ENCODE measurements at regions not wholly inside any gene's neighbourhood (a gene's known extent, or its start where the extent isn't known, plus 50 kb on each side); places are given as distances from the start of the nearest gene placed in this dataset.

DNA sequence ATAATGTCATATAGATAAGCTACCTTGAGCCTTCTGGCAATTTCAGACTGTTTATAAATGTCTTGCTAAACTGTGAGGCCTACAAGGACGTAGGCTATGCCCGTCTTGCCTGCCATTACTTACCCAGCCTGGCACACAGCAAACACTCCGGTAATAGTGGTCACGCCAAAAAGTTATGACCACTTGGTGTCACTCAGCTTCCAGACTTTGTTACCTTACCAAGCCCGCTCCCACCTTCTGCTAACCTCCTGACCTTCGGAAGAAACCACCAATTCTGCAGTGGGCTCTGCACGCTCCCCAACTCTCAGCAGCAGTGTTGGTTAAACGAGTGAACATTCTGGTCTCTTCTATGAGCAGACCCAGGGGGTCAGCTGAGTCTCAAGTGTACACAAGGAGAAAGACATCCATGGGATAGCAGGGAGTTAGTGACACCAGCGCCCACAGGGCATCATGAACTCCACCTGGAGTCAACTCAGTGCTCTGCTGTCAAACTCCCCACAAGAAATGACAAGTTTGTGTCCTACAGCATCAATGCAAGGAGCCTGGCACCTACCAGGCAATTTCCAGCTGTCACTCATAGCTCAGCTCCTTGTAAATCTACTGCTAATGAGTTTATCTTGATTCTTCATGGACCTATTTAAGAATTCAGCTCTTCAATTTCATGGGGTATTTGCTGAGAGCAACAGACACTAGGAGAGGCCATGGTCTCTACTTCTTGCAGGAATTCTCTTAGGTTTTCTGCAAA lies 119.9 kb downstream of the TTLL2 start:
- DNase-seq, result no peak

DNA sequence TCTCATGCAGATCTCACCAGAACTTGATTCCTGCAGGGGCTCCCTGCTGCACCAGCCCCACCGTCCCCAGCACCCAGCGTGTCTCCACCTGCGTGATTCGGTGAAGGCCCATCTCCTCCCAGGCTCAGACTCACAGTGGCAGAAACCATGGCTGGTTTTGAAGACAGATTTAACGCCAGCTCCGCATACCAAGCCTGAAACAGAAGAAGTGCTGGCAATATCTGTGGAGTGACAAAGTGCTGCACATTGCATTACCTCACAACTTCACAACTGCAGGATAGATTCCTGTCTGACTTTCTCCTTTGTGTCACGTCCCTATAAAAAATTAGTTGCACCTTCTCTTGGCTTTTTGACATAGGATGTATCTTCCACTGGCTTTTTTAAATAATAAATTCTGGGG lies 120.7 kb downstream of the TTLL2 start:
- DNase-seq, result no peak

DNA sequence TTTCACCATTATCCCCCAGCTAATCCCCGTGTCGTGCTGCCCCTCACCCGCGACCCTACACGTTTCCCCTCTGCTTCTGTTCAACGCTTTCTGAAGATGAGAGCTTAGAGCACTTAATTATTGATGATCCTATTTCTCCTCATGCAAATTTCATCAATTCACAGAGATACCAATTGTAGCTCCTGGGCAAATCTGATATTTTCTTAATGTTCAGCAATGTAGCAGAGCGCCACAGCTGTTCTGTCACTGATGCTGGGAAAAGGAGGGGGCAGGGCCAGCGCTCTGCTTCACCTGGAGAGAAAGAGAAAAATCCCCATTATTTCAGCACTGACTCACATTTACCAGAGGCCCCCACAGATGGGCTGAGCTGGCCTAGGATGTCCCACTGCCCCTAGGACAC lies 121.2 kb downstream of the TTLL2 start:
- no peak for DNase-seq

DNA sequence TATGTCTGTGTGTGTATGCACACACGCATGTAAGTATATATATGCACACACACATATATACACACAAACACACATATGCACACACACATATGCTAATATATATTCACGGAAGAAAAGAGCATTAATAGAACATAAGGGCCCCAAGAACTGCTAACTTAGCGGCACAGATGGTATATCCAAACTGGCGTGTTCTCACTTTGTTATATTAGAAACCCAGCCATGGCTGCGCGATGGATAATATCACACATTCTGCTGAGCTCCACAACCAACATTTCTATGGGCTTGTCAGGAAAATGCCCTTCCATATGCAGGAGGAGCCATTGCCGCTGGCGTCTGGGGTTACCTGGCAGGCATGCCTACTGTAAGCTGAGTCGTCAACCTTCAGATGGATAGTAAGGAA lies 122.1 kb downstream of the TTLL2 start:
- DNase-seq, result no peak

DNA sequence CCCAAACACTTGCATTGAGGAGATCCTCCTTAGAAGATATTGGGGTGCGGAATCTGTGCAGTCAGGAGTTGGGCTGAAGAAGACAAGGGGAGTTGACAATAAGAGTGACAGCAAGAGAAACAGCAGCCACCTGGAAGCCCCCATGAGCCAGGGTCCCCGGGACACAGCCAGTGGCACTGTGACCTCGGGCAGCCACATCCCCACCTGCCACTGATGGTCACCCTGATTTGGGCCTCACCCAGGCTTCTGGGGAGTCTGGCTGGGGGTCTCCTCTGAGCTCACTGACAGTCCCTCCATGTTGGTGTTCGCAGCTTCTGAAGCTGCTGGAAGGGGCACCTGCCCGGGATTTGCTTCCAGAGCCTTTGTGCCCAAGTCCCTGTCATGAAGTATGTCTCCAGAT lies 123.5 kb downstream of the TTLL2 start:
- no peak for DNase-seq

DNA sequence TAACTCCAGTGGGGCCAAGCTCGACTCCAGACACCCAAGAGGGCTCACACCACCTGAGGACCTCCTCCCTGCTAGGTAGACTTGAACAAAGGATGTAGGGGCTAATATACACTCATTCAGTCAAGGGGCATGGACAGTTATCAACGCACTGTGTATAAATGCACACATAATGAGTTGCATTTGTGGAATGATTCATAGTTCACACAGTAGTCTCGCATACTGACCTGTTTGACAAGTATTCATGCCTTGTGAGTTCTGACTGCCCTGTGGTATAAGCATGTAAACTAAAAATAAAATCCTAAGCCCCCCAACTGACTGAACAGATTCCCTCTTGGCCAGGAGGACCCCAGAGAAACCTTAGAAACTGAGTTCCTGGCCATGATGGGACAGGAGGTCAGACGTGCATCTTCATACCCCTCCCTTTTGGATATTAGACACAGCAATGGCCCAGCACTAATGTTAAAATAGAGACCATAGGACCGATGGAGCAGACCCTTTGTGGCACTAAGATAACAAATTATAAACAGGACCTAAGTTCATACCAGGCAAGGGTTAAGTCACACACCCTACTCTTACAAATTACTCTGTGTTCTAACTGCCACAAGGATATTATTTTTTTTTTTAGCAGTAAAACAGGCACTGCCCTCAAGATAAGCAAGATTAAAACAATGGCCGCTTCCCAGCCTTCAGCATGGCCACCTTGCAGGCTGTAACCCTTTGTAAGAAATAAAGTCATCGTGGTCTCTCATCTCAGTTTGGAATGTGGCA lies 124.4 kb downstream of the TTLL2 start:
- no peak for DNase-seq

DNA sequence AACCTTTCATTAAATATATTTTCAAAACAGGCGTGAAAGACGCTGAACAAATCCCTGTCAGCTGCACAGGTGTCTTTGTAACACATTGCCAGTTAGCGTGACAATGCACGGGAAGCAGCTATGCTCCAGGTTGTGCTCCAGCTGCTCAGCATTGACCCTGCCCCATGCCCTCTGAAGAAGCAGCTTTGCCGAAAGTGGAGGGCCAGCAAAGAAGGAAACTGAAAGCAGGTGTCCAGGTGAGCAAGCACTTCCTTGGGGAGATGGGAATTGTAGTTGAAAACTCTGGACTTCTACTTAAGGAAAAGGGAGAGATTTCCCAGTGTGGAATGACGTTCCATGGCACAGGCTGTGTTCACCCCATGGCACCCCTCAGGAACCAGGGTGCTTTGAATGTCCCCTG lies 125.7 kb downstream of the TTLL2 start:
- no peak for DNase-seq

DNA sequence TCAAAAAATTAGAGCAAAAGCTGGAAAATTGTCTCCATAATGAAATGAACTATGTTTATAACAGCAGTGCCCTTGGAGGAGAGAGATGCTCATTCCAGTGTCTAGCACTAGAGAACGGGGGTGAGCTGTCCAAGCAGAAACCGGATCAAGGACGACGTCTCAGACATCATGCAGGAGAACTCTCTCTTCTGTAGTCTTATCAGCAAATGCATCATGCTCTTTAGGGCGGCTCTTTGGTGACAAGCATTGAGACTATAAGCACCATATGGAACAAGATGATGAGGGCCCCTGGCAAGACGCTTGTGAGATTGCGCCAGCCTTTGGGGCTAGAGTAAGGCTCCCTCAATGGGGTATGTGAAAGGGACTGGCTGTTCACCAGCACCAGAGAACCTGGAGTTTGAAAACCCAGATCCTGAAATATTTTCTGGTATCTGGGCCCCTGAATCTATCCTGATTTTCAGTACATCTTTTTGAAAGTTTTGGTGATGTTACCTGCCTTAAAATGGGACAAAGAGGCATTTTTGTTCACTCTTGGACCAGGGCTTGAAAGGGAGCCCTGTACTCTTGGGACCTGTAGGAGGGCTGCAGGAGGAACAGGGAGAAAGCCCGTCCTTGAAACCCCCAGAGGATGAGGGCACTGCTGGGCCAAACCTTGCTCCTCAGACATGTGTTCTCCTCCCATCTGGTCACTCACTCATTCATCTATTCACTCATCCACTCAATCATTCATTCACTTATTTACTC lies 127.6 kb downstream of the TTLL2 start:
- DNase-seq, result no peak

DNA sequence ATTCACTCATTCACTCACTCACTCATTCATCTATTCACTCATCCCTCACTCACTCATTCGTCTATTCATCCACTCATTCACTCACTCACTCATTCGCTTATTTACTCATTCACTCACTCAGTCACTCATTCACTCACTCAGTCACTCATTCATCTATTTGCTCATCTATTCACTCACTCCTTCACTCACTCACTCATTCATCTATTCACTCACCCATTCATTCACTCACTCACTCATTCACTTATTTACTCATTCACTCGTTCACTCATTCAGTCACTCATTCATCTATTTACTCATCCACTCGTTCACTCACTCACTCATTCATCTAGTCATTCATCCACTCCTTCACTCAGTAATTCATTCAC lies 128.2 kb downstream of the TTLL2 start:
- no peak for DNase-seq

DNA sequence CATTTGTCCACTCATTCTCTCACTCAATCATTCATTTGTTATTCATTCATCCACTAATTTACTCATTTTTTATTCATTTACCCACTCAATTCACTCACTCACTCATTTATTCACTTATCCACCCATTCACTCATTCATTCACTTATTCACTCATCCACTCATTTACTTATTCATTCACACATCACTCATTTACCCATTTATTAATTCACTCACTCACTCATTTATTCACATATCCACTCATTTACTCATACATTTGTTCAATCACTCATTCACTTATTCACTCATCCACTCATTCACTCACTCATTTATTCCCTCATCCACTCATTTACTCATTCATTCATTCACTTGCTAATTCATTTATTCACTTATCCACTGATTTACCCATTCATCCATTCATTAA lies 129.1 kb downstream of the TTLL2 start:
- no peak for DNase-seq

DNA sequence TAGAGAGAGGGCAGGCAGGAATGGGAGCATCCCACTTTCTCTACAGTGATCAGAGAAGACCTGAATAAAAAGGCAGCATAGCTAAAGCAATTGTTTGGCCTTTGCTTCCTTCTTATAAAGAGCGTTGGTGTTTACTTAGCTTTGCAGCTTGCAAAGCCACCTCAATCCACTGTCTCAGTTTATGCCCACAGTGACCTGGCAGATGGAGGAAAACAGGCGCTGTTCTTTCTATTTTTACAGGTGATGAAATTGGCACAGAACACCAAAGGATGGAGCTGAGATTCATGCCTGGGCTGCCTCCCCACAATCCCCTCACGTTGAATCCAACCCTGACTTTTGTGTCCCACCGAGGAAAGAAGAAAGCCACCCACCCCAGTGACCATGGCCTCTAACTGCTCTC lies 130.5 kb downstream of the TTLL2 start:
- DNase-seq, result no peak

DNA sequence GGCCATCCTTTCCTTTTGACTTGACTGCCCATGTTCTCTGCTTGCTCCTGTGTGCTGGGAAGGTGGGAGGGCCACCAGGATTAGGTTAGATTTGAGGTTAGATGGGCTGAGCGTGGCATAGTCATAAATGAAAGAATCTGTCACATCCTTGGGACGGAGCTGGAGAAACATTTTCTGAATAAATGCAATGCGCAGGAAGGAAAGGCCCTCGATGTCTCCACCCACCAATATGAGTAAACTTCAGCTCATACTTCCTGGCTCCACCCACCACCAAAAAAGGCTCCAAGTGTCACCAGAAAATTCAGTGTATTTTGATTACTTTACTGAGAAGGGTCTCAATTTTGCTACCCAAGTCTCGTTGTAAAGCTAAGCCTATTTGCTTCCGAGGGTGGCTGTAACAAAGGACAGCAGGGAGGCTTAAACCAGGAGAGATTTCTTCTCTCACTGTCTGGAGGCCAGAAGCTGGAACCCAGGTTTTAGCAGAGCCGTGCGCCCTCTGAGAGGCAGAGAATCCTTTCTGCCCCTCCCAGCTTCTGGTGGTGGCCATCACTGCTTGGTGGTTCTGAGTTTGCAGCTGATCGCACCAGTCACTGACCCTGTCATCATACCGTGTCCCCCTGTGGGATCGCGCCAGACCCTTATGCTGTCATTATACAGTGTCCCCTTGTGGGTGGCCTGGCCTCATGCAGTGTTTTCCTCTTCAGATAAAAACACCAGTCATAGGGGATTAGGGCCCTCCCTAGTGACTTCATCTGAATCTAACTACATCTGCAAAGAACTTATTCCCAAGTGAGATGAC lies 137.8 kb downstream of the TTLL2 start:
- DNase-seq, result no peak

DNA sequence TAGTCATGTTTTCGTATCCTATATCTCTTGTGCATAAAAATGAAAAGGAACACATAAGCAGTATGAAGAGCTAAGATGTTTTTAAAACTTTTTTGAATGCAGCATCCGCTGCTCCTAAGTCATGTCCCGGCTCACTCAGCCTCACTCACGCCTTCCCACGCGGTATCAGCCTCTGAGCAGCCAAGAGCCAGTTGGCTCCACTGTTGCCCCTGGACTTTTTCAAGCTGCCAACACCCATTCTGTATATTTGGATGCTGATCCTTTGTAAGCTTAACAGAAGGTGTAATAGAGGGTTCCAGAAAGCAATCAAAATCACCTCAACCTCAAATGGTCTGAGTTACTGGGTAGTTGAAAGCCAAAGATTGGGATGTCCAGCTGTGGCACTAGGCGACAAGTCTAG lies 139.3 kb downstream of the TTLL2 start:
- DNase-seq, result no peak

DNA sequence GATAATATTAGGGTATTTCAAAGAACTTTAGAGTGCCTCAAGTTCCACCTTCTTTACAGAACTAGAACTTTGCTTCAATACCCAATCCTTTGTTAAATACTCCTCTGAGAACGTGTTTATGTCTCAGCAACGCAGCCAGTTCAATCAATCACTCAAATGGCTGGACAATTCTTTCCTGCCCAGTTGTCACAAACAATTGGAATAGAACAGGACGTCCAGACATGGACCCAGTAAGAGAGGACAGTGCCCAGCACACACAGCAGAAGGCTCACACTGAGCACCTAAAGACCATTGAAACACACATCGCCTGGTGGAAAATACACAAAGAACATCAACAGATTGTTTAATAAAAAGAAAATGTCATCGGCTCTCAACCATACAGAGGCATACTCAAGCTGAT lies 140.6 kb downstream of the TTLL2 start:
- DNase-seq, result no peak

DNA sequence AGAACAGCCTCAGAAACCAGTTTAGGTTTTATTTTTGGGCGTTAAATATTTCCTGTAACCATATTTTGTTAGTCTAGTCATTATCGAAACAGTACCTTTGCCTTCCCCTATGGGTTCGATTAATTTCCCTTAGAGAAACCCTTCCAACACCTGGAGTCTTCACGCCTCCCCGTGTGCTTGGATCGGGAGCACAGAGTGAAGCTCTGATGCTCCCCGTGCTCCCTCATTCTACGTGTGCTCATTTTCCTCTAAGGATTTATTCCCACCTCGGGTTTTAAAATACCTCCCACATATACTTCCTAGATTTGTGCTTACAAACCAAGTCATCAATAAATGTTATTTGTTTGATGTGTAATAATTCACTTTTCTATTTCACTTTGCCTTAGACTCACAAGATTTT lies 142.4 kb downstream of the TTLL2 start:
- DNase-seq, result no peak

DNA sequence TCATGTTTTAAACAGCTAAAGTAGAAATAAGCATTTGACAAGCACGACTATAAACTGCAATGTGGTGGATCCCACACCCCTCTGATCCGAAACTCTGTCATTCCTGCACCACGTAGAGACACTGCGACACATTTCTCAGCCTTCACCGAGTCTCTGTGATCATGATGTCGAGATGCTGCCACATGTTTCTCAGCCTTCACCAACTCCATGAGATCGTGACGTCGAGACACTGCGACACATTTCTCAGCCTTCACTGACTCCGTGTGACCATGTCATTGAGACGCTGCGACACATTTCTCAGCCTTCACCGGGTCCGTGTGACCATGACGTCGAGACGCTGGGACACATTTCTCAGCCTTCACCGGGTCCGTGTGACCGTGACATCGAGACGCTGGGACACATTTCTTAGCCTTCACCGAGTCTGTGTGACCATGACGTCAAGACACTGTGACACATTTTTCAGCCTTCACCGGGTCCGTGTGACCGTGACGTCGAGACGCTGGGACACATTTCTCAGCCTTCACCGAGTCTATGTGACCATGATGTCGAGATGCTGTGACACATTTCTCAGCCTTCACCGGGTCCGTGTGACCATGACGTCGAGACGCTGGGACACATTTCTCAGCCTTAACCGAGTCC lies 143.0 kb downstream of the TTLL2 start:
- no peak for DNase-seq

DNA sequence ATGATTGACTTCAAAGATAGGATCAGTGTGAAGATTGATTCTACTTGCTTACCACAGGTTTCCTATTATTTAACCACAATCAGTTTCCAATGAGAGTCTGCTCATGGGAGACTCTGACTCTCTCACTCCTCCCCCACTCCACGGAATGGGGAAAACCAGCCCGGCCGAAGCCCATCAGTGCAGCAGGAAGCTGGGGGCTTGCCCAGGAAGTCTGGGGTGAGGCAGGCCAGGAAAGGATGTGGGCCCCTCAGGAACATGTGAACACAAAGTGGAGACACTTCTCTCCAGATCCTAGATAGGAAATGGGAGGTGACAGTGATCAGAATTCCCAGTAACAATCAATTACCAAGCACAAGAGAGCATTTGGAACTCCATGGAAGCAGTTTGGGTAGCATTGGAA lies 144.2 kb downstream of the TTLL2 start:
- no peak for DNase-seq

DNA sequence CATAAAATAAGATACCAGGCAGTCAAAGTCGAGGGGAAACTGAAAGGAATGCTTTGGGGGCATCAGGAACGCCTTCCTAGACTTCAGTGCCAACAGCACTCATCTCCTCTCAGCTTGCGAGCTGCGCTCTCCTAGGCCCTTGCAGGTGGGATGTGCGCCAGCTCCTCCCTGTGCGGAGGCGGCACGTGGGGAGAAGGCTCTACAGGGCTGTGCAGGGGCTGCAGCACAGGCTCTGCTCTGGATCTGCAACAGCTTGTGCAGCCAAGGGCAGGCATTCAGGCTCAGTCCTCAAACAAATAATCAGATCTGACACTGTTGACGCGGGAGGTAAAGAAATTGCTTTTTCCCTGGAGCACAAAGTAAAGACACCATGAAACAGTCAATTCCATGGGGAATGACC lies 144.8 kb downstream of the TTLL2 start:
- DNase-seq, result no peak

DNA sequence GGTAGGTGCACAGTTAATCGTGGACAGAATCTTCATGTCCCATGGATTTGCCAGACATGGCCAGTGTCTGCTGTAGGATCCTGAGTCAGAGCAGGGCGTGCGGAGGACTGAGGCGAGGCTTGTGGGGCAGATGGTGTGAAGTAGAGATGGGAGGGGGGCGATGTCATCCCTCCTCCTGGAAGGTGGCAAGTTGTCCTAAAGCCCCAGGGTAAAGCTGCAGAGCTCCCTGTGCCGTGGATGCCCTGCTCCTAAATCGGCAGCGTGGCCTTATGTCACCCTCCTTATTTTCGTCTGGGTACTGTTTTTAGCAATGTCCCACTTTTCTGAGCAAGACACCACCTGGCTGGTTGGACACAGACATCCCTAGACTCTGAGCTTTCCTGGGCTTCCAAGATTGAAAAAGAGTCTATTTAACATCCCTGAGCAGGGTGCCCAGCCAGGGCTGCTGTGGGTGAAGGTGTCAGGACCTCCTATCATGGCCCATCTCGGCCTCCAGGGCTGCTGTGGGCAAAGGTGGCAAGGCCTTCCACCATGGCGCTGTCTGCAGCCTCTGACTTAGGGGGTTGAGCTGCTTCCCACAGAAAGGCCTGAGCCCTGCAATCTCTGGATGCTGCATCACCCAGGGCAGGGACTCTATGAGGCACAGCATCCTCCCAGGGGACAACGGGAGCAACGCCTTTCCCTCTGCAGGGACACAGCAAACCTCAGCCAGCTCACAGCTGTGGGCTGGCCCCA lies 145.4 kb downstream of the TTLL2 start:
- DNase-seq, result no peak

DNA sequence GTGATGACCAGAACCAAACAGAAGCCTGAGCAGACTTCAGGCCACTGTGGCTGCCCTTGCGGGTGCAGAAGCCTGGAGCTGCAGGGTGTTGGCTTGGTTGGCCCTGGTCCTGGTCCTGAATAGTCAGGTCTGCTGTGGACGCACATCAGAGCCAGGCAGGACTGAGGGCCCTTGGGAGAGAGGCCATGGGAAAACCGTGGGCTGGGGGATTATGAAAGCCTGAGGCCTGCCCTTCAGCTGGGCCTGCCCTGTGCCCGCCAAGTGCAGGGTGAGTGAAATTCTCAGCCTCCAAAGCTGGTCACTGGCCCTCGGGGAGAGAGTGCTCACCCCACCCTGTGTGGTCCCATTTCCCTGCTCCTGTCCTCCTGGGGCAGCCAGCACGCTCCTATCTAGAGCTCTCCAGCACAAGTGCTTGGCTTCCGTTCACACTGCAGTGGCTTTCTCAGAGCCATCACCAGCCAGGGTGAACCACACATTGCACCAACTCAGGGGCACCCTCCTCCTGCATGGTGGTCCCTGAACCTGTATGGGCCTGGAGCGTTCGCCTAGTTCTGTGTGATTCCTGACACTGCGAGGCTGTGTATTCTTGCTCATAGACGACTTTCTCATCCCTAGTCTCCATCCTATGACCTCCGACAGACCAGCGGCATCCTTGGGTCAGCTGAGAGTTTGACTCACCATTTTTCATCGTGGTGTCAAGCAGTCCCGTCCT lies 146.1 kb downstream of the TTLL2 start:
- DNase-seq, result no peak

DNA sequence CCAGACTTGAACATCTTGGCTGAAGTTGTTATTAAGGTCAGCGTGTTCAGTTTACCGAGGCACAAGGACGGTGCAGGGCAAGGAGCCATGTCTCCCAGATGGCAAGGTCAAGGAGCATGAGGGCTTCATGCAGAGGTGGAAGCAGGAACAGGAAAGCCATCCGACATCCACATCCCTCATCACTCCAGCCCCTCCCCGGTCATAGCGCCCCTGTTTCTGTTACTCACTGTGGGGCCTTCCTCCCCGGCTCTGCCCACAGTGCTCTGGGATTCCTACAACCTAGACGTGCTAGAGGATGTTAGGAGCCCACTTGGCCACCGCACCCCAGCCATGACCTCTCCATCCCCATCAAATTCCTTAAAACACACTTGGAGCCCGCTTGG lies 146.7 kb downstream of the TTLL2 start:
- no peak for DNase-seq

All from bone marrow (tissue), 2 donors.